SK-N-SH (cell line): ENCODE measurements at regions not wholly inside any gene's neighbourhood (a gene's known extent, or its start where the extent isn't known, plus 50 kb on each side); places are given as distances from the start of the nearest gene placed in this dataset.

Experiments
- CHD2 ChIP-seq: fragments of 150-350 bp; IDR thresholded peaks from 2 replicates; pipeline ENCODE4 v1.6.1; 2018; ENCODE audit warnings: low read length; ENCODE audit not compliant: partially characterized antibody
- EZH2phosphoT487 ChIP-seq: fragments of 200-600 bp; sonication (generic); IDR thresholded peaks from 2 replicates; pipeline ENCODE4 v1.6.1; 2017; ENCODE audit warnings: low read depth, mixed run types, mild to moderate bottlenecking, antibody characterized with exemption, moderate library complexity, borderline replicate concordance
- RCOR1 ChIP-seq: fragments of 150-350 bp; IDR thresholded peaks from 2 replicates; pipeline ENCODE4 v1.6.1; 2017; ENCODE audit warnings: antibody characterized with exemption, low read length

DNA sequence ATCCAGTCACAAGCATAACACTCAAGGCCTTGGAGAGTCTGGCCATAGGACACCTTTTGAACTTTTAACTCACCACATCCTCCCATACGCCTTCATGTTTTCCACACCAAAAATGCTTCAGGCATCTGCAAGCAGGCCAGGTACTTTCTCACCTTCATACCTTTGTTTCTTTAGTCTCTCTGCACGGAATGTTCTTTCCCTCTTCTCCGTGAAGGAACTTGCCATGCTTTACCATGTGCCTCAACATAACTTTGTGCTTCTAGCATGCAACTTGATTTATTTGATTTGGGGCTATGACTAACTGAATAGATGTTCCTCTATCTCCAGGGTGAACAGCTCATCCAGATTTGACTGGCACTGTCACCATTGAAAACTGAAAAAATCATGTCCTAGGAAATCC, 141.7 kb upstream of the ACVR2A start:
- no peak for TF ChIP-seq CHD2
- TF ChIP-seq RCOR1 = no peak
- TF ChIP-seq EZH2phosphoT487 = no peak
